Caco-2 (cell line): ENCODE measurements at regions not wholly inside any gene's neighbourhood (a gene's known extent, or its start where the extent isn't known, plus 50 kb on each side); places are given as distances from the start of the nearest gene placed in this dataset.

Experiments used
- BruUV-seq: library from RNA; stranded (reverse); fragments of 400-500 nt; replicated peaks from 2 replicates; lab custom pipeline; 2021; lab: Mats Ljungman, UMichigan
- CTCF ChIA-PET: fragments of 300-600 bp; sonication (Branson Sonifier 250); formaldehyde crosslinking; loops from one replicate; lab custom pipeline; 2022; ENCODE audit warnings: antibody characterized with exemption; lab: Charles Lee
- POLR2A ChIA-PET: fragments of 300-600 bp; sonication (Branson Sonifier 250); formaldehyde crosslinking; loops from one replicate; lab custom pipeline; 2022; ENCODE audit warnings: antibody characterized with exemption; lab: Charles Lee
- DNase-seq, 2 experiments: peaks; one replicate each; pipeline versions ENCODE4 v3.0.0 to v3.0.0-alpha.2; 2020 to 2022
- H3K27me3 ChIP-seq: replicated peaks from 2 replicates; pipeline ENCODE4 v1.6.0; 2011; ENCODE audit warnings: low read length; ENCODE audit not compliant: control insufficient read depth, insufficient read depth
- H3K36me3 ChIP-seq: 2 replicates; pipeline ENCODE4 v1.5.1; 2011; ENCODE audit warnings: low read length; ENCODE audit not compliant: control insufficient read depth, insufficient read depth
- H3K4me1 ChIP-seq: fragments of 250-450 bp; sonication (Bioruptor Pico); 2 replicates; pipeline ENCODE4 v1.5.1; 2020; ENCODE audit warnings: mild to moderate bottlenecking
- H3K4me3 ChIP-seq: 2 replicates; pipeline ENCODE4 v1.5.1; 2011; ENCODE audit warnings: low read depth, mild to moderate bottlenecking, control low read depth, low read length
- H3K9me3 ChIP-seq: fragments of 250-450 bp; sonication (Bioruptor Pico); 2 replicates; pipeline ENCODE4 v1.5.1; 2020; ENCODE audit warnings: mild to moderate bottlenecking, moderate library complexity
- H3K27ac Mint-ChIP-seq: one replicate; pipeline ENCODE4 v1.8.0; 2022; ENCODE audit warnings: mixed read lengths; ENCODE audit not compliant: unreplicated experiment
- H3K27me3 Mint-ChIP-seq: one replicate; pipeline ENCODE4 v1.8.0; 2022; ENCODE audit warnings: mixed read lengths; ENCODE audit not compliant: insufficient read depth, unreplicated experiment
- H3K36me3 Mint-ChIP-seq: one replicate; pipeline ENCODE4 v1.8.0; 2022; ENCODE audit warnings: mild to moderate bottlenecking, mixed read lengths; ENCODE audit not compliant: insufficient read depth, unreplicated experiment
- H3K4me1 Mint-ChIP-seq: one replicate; pipeline ENCODE4 v1.8.0; 2022; ENCODE audit warnings: low read depth, mixed read lengths; ENCODE audit not compliant: unreplicated experiment
- H3K4me3 Mint-ChIP-seq: one replicate; pipeline ENCODE4 v1.8.0; 2022; ENCODE audit warnings: mild to moderate bottlenecking, moderate library complexity, mixed read lengths; ENCODE audit not compliant: unreplicated experiment
- H3K9me3 Mint-ChIP-seq: one replicate; pipeline ENCODE4 v1.8.0; 2022; ENCODE audit warnings: mixed read lengths; ENCODE audit not compliant: unreplicated experiment
- CTCF ChIP-seq, 2 experiments: fragments of 200-600 bp in 1 of 2; IDR thresholded peaks; 1 replicate in 1 of 2; 2 replicates in 1 of 2; pipeline versions ENCODE4 v1.5.1 to v1.8.0; 2011 to 2022; ENCODE audit warnings: antibody characterized with exemption in 1 of 2, control low read depth in 1 of 2, inconsistent platforms in 1 of 2, low read depth in 1 of 2, low read length in 1 of 2, mild to moderate bottlenecking in 1 of 2, moderate library complexity in 1 of 2; ENCODE audit not compliant: insufficient read depth in 1 of 2, severe bottlenecking in 1 of 2, unreplicated experiment in 1 of 2
- intact Hi-C: fragments of 100-400 bp; cut with micrococcal nuclease; formaldehyde crosslinking; loops from one replicate; pipeline ENCODE4 v1.10.0; 2022; ENCODE audit not compliant: unreplicated experiment

- Histone ChIP-seq H3K9me3 (no peaks in the 10 kb centered on the region), H3K36me3 (no peaks in the 10 kb centered on the region), H3K4me3 (no peak overlapping the region), H3K4me1 (no peaks in the 10 kb centered on the region), H3K27me3 (no peaks in the 10 kb centered on the region)
- H3K27ac Mint-ChIP-seq: no peak overlapping the region
- no peaks in the 10 kb centered on the region for H3K9me3 Mint-ChIP-seq
- H3K36me3 Mint-ChIP-seq: no peaks in the 10 kb centered on the region
- no peaks in the 10 kb centered on the region for H3K4me1 Mint-ChIP-seq
- ChIA-PET CTCF (no interaction called here), POLR2A (no interaction called here)
- intact Hi-C loops: no loop called here
- no TSS peak for BruUV-seq
- no peaks in the 10 kb centered on the region for H3K27me3 Mint-ChIP-seq
- H3K4me3 Mint-ChIP-seq: no peak overlapping the region
- no peak for TF ChIP-seq CTCF (IDR thresholded peaks at IDR 0.05; ENCODE audit: insufficient read depth in 1 of 2, low read depth in 1 of 2, low read length in 1 of 2, severe bottlenecking in 1 of 2, unreplicated experiment in 1 of 2)
- DNase-seq: no peak
Observed at GRCh38 chr15:46471096-46471495, 836.3 kb downstream of the SQOR start.

DNA sequence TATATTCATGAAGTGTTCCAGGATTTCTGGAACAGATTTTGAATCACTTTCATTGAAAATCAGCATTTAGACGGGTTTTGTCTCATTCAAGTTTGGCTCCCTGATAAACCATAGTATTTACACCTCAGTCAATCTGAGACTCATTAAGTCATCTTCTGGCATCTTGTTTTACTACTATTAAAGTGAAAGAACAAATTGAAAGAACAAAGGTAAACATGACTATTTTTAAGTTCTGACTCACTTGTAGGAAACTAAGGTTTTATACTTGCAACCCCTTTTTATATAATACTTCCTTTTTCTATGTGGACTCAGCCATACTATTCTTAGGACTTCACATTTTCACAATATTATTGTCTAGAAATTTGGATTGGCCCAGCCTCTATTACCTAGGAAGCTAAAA is 854.4 kb downstream of the SQOR start:
- H3K4me3 ChIP-seq: no peak overlapping the region
- no peak for DNase-seq
- CTCF ChIA-PET: no interaction called here
- POLR2A ChIA-PET: no interaction called here
- H3K9me3 ChIP-seq: no peaks in the 10 kb centered on the region
- H3K9me3 Mint-ChIP-seq: peaks cover 15% of the 10 kb centered on the region
- BruUV-seq: no TSS peak
- H3K4me3 Mint-ChIP-seq: no peak overlapping the region
- TF ChIP-seq CTCF (IDR thresholded peaks at IDR 0.05; ENCODE audit: insufficient read depth in 1 of 2, low read depth in 1 of 2, low read length in 1 of 2, severe bottlenecking in 1 of 2, unreplicated experiment in 1 of 2): no peak
- no peaks in the 10 kb centered on the region for H3K4me1 Mint-ChIP-seq
- no peaks in the 10 kb centered on the region for H3K27me3 ChIP-seq
- no peaks in the 10 kb centered on the region for H3K27me3 Mint-ChIP-seq
- intact Hi-C loops: no loop called here
- no peaks in the 10 kb centered on the region for H3K36me3 Mint-ChIP-seq
- no peaks in the 10 kb centered on the region for H3K36me3 ChIP-seq
- peaks cover 14% of the 10 kb centered on the region for H3K4me1 ChIP-seq
- H3K27ac Mint-ChIP-seq: no peak overlapping the region

GRCh38 chr15:46496491-46497115 is 861.8 kb downstream of the SQOR start:
- BruUV-seq: no TSS peak
- no peak for TF ChIP-seq CTCF (IDR thresholded peaks at IDR 0.05; ENCODE audit: insufficient read depth in 1 of 2, low read depth in 1 of 2, low read length in 1 of 2, severe bottlenecking in 1 of 2, unreplicated experiment in 1 of 2)
- ChIA-PET CTCF (no interaction called here), POLR2A (no interaction called here)
- H3K4me1 ChIP-seq: no peaks in the 10 kb centered on the region
- no peaks in the 10 kb centered on the region for H3K9me3 ChIP-seq
- no peaks in the 10 kb centered on the region for H3K36me3 ChIP-seq
- H3K4me3 Mint-ChIP-seq: no peak overlapping the region
- H3K36me3 Mint-ChIP-seq: no peaks in the 10 kb centered on the region
- H3K27ac Mint-ChIP-seq: no peak overlapping the region
- H3K27me3 ChIP-seq: no peaks in the 10 kb centered on the region
- peaks cover 20% of the 10 kb centered on the region for H3K9me3 Mint-ChIP-seq
- intact Hi-C loops: no loop called here
- no peak overlapping the region for H3K4me3 ChIP-seq
- no peaks in the 10 kb centered on the region for H3K4me1 Mint-ChIP-seq
- H3K27me3 Mint-ChIP-seq: no peaks in the 10 kb centered on the region
- no peak for DNase-seq
